ENCODE measurements at regions not wholly inside any gene's neighbourhood (a gene's known extent, or its start where the extent isn't known, plus 50 kb on each side); places are given as distances from the start of the nearest gene placed in this dataset.

DNA sequence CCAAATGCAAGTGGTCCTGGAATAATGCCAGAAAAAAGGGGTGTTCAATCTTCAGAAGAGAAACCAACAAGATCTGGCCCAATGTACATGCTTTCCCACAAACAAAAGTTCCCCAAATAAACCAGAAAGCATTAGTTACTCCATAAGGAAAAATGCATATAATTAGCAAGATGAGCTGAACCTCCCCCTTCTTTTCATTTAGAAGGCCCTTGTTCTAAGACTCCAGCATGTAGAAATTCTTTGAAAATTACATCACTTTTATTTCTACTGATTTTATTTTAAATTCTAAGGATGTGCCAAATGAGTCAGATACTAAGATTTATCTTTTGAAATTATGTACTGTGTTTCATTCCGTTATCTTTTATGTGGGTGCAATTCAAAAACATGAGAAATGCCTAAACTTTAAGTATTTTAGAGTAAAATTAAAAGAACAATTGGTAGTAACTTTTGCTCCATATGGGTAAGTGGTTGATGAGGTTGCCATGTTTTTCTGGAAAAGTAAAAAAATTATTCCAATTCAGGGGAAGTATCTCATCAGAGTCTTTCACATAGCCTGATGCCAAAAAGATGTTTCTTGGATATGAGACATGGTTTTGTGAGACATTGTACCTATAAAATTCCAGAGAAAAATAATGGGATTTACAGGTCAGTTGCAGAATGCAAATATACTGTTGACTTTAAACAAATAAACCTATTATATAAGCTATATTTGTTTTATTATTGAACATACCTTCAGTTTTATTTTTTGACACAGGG is 106.5 kb upstream of the CCDC112 start:
- no peak for DNase-seq

DNA sequence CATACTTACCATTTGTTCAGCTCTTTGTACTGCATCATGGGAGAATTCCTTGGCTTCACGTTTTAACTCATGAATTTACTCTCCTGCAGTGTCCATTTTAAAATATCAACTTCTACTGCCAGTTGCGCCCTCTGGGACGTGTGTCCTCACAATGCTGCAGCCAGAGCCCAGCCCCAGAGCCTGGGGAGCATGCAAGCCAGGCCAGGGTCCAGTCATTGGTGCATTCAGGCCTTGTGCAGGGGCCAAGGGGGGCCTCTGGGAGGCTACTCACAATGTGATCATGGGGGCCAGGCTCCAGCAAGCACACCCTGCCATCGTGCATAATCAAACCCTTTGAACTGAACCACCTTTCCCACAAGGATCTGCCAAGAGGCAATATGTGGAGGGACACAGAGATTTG is 105.6 kb upstream of the CCDC112 start:
- DNase-seq, result no peak

DNA sequence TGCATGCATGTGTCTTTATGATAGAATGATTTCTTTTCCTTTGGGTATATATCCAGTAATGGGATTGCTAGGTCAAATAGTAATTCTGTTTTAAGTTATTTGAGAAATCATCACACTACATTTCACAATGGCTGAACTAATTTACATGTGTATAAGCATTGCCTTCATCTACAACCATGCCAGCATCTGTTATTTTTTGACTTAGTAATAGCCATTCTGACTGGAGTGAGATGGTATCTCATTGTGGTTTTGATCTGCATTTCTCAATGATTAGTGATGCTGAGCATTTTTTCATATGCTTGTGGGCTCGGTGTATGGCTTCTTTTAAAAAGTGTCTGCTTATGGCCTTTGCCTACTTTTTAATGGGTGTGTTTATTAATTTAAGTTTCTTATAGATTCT is 102.3 kb upstream of the CCDC112 start:
- no peak for DNase-seq

DNA sequence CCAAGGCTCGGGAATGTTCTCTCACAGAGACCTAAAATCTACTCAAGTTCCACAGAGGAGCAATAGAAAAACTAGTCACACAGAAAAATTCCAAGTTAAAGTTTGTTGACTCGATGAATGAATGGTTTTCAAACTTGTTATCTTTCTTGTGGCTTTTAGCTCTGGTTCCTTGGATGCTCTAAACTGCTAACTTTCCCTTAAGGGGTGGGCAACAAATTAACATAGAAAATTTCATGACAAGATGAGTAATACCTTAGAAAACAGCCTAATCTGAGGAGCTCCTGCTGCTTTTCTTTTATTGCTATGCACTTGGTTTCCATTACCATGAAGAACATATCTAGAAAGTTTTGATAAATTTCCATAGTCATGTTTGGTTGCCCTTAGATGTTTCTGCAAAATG is 100.2 kb upstream of the CCDC112 start:
- DNase-seq, result no peak

DNA sequence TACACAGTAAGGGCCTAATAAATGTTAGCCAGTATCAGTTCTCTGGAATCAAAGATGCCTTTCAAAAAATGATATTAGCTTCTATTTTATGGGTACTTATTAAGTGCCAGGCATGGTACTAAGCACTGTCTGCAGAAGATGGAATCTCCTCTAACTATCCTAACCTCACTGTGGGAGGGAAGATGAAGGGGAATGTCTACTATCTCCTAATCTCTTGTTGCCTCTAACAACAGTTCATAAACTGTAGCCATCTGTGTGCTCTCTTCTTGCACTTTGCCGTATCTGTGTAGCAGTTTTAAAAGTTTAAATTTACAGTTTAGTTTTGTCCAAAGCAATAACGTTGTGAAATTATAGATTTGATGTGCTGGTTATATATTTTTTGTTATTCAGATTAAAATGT is 99.6 kb upstream of the CCDC112 start:
- no peak for DNase-seq

DNA sequence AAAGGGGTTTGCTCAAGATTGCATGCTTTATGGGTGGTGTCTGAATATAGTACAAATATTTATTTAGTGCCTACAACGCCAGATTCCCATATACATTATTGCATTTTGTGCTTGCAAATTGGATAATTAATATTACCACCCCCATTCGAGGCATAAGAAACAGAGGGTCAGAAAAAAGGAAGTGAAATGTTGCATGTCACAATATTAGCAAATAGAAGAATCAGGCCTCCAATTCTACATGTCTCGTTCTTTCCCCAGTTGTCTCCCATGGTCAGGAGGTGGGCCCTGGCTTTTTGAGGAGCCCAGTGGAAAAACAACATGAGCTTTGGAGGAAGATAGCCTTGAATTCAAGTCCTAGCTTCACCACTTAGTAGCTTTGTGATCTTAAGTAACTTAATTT is 98.1 kb upstream of the CCDC112 start:
- no peak for DNase-seq

DNA sequence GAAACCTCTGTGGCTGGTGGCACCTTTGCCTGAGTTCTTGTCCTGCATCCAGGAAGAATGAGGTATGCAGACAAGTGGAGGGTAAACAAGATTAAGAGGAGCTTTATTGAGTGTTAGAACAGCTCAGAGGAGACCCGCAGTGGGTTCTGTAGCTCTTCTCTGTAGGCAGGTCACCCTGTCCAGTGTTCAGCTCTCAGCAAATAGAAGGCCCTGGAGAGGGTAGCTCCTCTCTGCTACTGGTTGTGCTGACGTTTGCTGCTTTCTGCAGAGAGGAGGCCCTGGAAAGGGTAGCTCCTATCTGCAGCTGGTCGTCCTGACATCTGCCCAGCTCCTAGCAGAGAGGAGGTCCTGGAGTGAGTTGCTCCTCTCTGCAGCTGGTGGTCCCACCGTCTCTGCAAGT is 96.8 kb upstream of the CCDC112 start:
- no peak for DNase-seq

DNA sequence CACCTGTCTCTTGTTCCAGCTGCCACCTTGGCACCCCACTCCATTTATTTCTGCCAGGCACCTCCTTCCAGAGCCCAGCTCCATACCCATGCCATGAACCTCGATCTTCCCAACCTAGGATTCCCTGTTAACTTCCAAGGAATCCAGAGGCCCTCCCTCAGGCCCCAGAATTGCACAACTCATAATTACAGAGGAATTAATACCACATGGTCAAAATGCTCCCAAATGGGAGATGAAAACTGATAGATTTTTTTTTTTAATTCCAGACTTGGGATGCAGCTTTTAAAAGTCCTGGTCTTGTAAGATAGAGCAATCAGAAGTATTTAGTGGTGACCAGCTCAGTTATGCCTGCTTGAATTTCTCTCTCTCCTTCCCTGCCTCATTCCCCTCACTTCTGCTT is 96.2 kb upstream of the CCDC112 start:
- no peak for DNase-seq

DNA sequence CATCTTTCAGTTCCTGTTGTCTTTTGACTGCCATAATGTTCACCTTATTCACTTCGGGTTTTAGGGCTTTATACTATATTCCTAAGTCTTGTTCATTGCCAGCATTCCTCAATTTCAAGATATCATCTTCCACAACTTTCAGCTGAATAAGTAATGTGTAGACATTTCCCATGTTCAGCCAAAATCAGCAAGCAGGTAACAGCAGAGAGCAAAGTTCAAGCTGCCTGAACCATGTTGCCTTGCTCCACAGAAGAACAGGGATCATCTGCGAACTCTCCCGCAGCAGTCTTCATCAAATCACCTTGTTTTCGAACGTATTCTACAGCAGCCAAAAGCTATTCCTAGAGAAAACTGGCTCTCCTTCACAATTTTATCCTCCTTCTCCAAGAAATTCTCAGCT is 95.3 kb upstream of the CCDC112 start:
- DNase-seq, result no peak

DNA sequence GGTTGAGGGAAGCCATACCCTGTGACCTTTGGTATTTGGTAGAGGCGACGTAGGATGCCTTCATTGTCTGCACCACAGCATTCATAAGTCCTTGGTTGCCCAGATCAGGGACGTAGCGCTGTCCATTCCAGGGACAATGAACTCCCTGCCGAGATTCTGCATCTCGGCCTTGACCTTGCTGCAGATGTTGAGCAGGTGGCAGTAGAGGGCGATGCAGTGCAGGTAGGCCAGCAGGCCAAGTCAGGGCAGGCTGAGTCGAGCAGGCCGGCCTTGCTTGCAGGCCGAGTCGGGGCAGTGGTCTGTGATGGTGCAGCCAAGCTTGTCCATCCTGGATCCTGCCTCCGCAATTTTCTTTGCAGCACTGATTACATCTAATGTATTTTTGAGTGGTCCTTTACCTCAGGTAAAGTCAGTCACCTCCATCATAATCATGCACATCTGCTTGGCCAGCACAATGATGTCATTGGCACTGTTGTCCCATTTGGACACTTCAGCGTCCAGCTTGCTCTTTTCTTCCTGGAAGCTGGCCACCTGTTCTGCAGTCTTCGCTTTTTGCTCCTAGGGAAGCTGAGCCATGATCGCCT is 93.4 kb upstream of the CCDC112 start:
- DNase-seq, result no peak

DNA sequence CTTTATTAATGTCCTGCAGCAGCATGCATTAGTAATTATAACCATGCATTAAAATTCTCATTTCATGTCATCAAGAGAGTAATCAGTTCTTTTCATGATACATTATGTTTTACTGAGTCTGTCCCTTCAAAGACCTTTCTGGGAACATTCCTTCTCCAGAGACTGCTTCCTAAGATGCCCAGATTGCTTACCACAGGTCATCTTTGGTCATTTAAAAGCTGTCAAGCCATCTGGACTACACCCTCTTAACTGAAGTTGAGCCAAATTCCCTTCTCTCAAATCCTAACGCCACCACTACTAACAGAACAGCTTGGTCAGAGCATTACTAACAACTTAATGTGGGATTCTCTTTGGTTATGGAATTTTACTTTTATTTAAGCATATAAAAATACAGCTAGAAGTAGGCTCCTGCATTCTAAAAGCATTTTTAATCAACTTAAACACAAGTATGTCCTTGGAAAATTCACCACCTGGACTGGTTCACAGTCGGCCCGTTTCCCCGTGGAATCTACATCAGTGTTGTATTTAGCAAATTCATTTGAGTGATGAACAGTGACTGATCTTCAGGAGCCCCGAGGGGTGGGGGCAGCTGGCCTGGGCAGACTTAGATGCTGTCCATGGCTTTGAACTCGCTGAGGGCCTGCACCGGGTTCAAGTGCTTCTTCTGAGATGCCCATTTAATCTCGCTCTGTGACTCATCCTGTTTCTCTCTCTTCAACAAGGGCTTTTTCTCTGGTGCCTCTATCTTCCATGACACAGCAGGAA is 92.8 kb upstream of the CCDC112 start:
- DNase-seq, result no peak

DNA sequence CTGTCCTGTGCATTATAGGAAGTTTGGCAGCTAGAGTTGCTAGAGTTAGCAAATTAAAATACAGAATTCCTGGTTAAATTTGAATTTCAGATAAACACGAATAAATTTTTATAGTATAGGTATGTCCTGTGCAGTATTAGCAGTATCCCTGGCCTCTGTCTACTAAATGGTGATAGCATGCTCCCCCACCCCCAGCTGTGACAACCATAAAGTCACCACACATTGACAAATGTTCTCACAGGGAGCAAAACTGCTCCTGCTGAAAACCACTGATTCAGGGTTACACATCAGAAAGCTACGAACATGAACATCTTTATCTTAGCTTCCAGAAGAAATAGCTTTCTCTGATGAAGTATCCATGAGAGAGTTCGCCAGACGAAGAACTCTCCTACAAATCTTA is 91.8 kb upstream of the CCDC112 start:
- no peak for DNase-seq

DNA sequence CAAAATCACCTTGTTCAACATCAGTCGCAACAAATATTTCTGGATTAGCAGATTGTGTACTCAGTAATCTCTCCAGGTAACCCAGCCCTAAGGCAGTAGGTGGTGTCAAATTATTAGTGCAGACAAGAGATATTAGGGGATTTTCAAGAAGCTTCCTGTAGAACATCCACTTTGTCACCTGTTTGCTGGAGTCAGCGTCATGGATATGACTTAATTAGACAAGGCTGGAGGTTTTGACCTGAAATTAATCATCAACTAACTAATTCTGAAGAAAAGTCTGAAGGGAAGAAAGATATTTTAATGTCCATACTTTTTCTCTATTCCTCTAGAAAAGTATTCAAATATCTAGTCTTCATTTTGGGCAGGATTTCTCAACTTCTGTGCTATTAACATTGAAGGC is 91.4 kb upstream of the CCDC112 start:
- no peak for DNase-seq

DNA sequence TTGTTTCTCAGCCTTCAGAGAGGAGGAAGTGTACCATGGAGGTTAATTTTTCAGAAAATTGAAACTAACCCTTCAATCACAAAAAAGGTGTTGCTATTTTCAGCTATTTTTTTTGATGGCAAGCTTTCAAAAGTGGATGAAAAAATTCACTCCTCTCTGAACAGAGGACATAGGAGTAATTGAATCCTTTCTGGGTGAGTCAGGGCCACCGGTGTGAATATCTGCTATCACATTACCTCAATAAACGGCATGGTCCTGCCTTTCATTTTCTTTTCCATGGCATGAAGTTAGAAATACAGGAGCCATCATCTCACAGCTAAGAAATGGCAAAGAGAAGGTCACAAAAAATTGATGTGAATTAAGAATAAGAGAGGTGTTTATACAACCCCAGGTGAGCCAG is 90.2 kb upstream of the CCDC112 start:
- DNase-seq, result no peak

DNA sequence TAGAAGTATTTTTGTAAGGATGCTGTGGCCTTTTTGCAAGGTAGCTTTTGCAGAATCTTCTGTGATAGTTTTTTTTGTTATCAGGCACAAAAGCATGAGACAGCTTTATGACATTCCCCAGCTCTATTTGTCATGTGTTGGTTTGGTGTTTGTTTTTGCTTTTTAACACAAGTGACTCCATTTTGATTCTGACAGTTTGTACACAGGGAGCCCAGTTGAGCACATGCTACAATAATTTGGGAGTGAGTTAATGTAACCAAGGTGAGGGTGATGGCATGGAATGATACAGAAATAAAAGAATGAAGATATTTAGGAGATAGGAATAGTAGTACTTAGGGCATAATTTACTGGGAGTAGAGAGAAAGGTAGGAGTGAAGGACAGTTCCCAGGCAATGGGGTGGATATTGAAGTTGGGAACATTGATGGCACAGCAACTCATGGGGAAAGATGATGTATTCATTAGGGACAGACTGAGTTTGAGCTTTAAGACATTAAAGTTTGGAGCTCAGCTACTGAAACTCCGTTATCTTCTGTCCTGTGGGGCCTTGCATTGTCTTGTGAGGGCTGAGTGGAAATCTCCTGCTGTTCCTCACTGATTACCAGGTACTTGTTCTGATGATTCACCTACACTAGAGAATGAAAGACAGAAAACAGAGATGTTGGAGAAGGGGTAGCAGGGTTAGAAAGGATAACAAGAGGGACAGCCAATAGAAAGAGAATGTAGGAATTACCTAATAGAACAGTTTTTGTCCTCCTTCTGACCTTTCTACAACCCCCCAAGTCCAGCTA is 88.3 kb upstream of the CCDC112 start:
- DNase-seq, result no peak

DNA sequence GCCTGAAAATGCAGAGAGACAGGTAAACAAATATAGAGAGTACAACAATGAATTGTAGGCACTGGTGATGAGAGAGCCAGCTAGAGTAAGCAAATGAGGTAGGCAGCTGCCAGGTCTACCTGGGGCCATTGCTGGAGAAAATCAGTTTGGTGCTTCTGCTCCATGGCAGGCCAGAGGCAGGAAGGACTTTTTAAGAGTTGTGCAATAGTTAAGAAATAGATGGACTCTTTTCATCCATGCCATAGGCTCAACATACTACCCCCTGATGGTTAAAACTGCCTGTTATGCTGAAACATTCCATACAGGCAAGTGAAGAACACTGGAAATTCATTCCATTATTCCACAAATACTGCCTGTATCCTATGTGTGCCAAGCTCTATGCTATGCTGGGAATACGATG is 86.5 kb upstream of the CCDC112 start:
- DNase-seq, result no peak

DNA sequence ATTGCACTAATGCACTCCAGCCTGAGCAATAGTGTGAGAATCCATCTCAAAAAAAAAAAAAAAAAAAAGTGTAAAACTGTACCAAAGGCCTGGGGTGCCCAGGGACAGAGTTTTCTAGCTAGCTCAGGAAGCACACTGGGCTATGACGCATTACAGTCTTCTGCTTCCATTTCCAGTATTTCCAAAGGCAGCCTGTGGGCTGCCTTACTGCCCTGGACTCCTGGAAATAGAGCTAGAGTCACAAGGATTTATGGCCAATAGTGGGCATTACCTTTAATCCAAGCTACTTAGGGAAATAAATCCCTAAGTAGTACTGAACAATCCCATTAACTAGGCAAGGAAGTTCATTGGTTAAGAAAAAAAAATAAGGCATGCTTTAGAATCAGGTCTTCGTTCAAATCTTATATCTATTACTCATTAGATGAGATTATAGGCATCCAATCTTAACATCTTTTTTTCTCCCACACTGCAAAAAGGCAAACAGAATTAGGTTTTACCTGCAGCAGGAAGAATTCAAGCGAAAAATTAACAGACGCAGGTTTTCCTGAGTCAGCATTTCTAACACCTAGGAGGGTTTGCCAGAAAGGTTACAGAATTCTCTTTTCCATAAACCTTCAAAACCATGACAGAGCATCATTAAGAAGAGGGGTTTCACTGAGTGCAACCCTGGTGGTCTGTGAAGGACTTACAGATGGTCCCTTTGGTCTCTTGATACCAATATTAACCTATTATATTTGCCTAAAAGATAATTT is 85.6 kb upstream of the CCDC112 start:
- no peak for DNase-seq

DNA sequence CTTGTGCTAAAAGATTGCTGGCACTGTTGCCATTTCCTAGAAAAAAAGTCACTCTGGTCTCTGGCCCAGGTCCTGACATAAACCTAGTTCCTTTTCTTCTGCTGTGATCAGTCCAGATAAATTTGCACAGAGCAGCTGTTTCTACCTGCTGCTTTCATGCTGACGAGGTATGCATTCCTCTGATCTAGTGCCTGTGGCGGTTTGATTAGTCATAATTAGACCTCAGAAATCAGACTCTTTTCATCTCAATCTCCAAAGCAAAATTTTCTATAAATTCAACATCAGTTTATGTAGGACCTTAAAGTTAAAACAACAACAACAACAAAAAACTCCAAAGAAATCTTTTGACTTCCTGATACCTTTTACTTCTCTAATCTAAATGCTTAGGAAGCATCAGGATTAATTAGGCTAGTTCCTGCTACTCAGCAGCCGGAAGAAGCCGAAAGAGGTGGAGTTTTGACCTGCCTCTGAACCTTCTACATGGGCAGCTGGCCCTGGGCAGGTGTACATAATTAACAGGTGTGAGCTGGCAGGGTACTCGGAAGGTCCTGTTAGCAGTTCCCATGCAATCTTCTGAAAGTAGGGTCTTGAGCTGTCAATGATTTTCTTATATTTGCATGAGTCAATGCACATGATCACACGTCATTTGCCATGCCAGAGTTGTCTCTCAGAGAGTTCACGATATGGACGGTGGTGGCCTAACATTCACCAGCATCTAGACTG is 83.3 kb upstream of the CCDC112 start:
- peak; percentile 15 for DNase-seq

DNA sequence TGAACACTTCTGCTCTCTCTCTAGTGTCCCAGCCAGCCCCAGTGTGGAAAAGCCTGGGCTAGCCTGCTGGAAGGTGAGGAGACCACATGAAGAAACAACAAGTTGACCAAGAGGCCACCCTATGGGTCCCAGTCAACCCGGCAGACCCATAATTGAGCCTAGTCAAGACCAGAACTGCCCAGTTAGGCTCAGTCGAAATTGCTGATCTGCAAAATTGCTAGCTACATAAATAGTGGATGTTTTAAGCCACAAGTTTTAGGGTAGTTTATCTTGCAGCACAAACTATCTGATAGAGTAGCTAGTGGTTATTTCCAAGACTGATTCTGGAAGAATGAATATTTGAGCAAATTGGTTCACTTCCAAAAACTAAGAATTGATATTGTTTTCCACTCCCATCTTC is 82.3 kb upstream of the CCDC112 start:
- no peak for DNase-seq

DNA sequence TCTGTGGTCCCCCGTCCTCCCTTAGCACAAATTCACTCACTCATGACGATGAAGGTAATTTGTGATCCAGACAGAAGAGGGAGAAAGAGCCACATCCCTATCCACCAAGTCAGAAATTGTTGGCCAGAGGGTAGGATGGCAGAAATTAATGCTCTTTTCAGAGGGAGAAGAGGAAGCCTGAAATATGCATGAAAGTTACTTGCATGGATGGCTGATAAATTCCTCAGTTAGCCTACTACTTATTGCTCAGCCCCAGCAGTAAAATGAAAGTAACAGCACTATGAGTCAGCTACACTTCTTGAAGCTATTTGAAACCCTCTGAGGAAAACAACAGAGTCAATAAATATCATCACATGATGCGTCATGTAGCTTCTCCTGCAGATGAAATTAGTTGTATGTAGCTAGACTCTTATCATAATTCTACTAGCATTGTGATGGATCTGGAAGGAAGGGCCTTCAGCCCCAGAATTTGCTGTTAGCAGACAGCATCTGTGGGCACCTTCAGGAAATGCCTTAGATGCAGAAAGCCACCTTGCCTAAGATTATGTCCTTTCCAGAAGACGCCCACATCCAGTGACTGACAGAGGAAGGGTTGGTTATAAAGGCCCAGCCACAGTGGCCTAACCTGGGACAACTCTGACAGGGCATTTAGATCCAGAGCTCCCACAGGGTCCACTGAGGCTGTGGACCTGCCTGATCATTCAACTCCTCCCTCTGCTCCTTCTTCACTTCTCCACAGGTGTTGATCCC is 81.2 kb upstream of the CCDC112 start:
- DNase-seq, result no peak

DNA sequence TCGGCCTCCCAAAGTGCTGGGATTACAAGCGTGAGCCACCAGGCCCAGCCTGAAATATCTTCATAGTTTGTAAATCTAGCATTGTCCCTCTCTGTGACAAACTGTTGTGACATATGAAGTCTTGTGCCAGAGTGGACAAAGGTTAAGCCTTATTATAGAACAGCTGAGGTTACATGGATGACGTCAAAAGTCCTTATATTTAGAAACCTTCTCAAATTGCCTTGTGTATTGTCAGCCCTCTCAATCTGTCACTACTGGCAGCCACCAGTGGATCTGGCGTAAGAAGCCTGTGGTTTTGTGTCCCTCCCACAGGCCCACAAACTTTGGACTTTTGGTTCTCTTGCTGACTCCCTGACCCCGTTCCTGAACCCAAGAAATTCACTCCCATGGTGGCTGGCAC is 79.4 kb upstream of the CCDC112 start:
- no peak for DNase-seq
